Stimulated activated CD4-positive, alpha-beta T cell treated with anti-CD3 and anti-CD28 coated beads, Interleukin-2, amount 100 ng/mL, for 4 hours (primary cell): ENCODE measurements at regions not wholly inside any gene's neighbourhood (a gene's known extent, or its start where the extent isn't known, plus 50 kb on each side); places are given as distances from the start of the nearest gene placed in this dataset.

Source experiments
- DNase-seq: peaks from one replicate; pipeline ENCODE4 v3.0.0-alpha.2; 2020; ENCODE audit warnings: low read depth

- no peak for DNase-seq
Observed at GRCh38 chr4:121226362-121226761, 62.2 kb upstream of the TNIP3 start.

GRCh38 chr4:121221608-121222007 lies 57.5 kb upstream of the TNIP3 start:
- no peak for DNase-seq

- no peak for DNase-seq
Observed at GRCh38 chr4:121221201-121221600, 57.1 kb upstream of the TNIP3 start.

- DNase-seq: no peak
Observed at GRCh38 chr4:121220698-121221097, 56.6 kb upstream of the TNIP3 start.

DNA sequence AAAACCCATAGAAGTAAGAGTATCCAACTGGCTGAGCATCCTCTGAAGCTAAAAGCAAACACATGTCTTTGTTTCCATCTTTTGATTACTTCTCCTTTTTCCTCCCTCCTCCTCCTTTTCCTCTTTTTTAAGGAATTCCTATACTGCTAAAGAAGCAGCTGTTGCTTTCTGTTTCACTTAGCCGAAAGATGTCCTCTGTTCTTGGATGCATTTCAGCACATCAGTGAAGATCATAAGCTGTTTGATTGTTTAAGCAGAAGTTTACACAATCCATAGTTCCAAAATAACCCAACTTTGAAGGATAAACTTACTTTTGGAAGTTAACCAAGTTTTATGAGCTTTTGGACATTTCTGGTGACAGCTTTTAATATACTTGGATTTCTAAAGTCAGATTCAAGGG lies 55.1 kb upstream of the TNIP3 start:
- DNase-seq: no peak

GRCh38 chr4:121217351-121217750 lies 53.2 kb upstream of the TNIP3 start:
- DNase-seq: no peak

DNA sequence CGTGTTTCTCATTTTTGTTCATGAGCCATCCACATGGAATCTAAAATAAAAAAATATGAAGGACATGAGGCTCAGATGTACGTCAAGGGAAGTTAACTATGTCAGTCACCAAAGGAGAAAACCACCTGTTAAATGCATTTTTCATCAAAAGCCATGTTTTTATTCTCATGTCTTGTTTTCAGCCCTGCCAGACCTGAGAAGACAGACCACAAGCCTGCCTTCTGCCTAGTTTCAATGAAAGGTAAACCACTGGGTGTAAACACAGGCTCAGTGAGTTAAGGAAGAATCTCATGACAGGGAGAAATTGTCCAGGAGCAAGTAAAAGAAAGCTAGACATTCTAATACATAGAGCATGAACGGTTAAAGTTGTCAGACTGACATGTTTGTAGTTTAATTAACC lies 52.3 kb upstream of the TNIP3 start:
- no peak for DNase-seq

GRCh38 chr4:121213940-121214339 lies 49.8 kb upstream of the TNIP3 start:
- no peak for DNase-seq
